ENCODE measurements at regions not wholly inside any gene's neighbourhood (a gene's known extent, or its start where the extent isn't known, plus 50 kb on each side); places are given as distances from the start of the nearest gene placed in this dataset.

GRCh38 chr17:22253007-22253406 is 560.7 kb downstream of the KCNJ18 start:
- Histone ChIP-seq H3K4me1 (ENCODE audit: insufficient read depth, low read length, poor library complexity, severe bottlenecking) (no peaks in the 10 kb centered on the region), H3K36me3 (ENCODE audit: insufficient read depth, low read length, poor library complexity, severe bottlenecking) (no peaks in the 10 kb centered on the region), H3K4me3 (ENCODE audit: low read depth, low read length, poor library complexity, severe bottlenecking) (no peak overlapping the region), H3K9me3 (ENCODE audit: low read depth, low read length, poor library complexity, severe bottlenecking) (peaks cover 79% of the 10 kb centered on the region), H3K27me3 (replicated peaks; ENCODE audit: insufficient read depth, low read depth, low read length, poor library complexity) (no peaks in the 10 kb centered on the region), H3K27ac (ENCODE audit: low read depth, low read length, poor library complexity, severe bottlenecking) (no peak overlapping the region)
- ChIA-PET CTCF (no interaction called here), POLR2A (ENCODE audit: low non-redundant PET) (no interaction called here)
- DNase-seq (ENCODE audit: low spot score), result no peak
- BruUV-seq (replicated peaks), result no TSS peak
- intact Hi-C loops (cut with micrococcal nuclease; ENCODE audit: unreplicated experiment), result no loop called here
- TF ChIP-seq EZH2 (IDR thresholded peaks at IDR 0.05; ENCODE audit: borderline replicate concordance, low read depth, low read length, poor library complexity, severe bottlenecking) (no peak), CTCF (conservative IDR thresholded peaks at IDR 0.05; ENCODE audit: low read depth, low read length) (no peak)

GRCh38 chr17:22265807-22266206 is 573.5 kb downstream of the KCNJ18 start:
- intact Hi-C loops (cut with micrococcal nuclease; ENCODE audit: unreplicated experiment), result no loop called here
- no peak overlapping the region for H3K27ac ChIP-seq (ENCODE audit: low read depth, low read length, poor library complexity, severe bottlenecking)
- no peak overlapping the region for H3K4me3 ChIP-seq (ENCODE audit: low read depth, low read length, poor library complexity, severe bottlenecking)
- ChIA-PET CTCF (no interaction called here), POLR2A (ENCODE audit: low non-redundant PET) (no interaction called here)
- H3K27me3 ChIP-seq (replicated peaks; ENCODE audit: insufficient read depth, low read depth, low read length, poor library complexity), result no peaks in the 10 kb centered on the region
- TF ChIP-seq EZH2 (IDR thresholded peaks at IDR 0.05; ENCODE audit: borderline replicate concordance, low read depth, low read length, poor library complexity, severe bottlenecking) (no peak), CTCF (conservative IDR thresholded peaks at IDR 0.05; ENCODE audit: low read depth, low read length) (no peak)
- peaks cover 42% of the 10 kb centered on the region for H3K9me3 ChIP-seq (ENCODE audit: low read depth, low read length, poor library complexity, severe bottlenecking)
- H3K4me1 ChIP-seq (ENCODE audit: insufficient read depth, low read length, poor library complexity, severe bottlenecking), result no peaks in the 10 kb centered on the region
- no peaks in the 10 kb centered on the region for H3K36me3 ChIP-seq (ENCODE audit: insufficient read depth, low read length, poor library complexity, severe bottlenecking)
- DNase-seq (ENCODE audit: low spot score), result no peak
- BruUV-seq (replicated peaks), result no TSS peak

- Histone ChIP-seq H3K9me3 (ENCODE audit: low read depth, low read length, poor library complexity, severe bottlenecking) (peaks cover 38% of the 10 kb centered on the region), H3K4me1 (ENCODE audit: insufficient read depth, low read length, poor library complexity, severe bottlenecking) (no peaks in the 10 kb centered on the region), H3K36me3 (ENCODE audit: insufficient read depth, low read length, poor library complexity, severe bottlenecking) (no peaks in the 10 kb centered on the region), H3K4me3 (ENCODE audit: low read depth, low read length, poor library complexity, severe bottlenecking) (no peak overlapping the region), H3K27me3 (replicated peaks; ENCODE audit: insufficient read depth, low read depth, low read length, poor library complexity) (no peaks in the 10 kb centered on the region), H3K27ac (ENCODE audit: low read depth, low read length, poor library complexity, severe bottlenecking) (no peak overlapping the region)
- TF ChIP-seq EZH2 (IDR thresholded peaks at IDR 0.05; ENCODE audit: borderline replicate concordance, low read depth, low read length, poor library complexity, severe bottlenecking), result no peak
- no peak for TF ChIP-seq CTCF (conservative IDR thresholded peaks at IDR 0.05; ENCODE audit: low read depth, low read length)
- ChIA-PET POLR2A (ENCODE audit: low non-redundant PET) (no interaction called here), CTCF (no interaction called here)
- no peak for DNase-seq (ENCODE audit: low spot score)
- no TSS peak for BruUV-seq (replicated peaks)
- intact Hi-C loops (cut with micrococcal nuclease; ENCODE audit: unreplicated experiment), result no loop called here
Observed at GRCh38 chr17:22266231-22266630, 573.9 kb downstream of the KCNJ18 start.

All from A673 (cell line).